ENCODE measurements at regions not wholly inside any gene's neighbourhood (a gene's known extent, or its start where the extent isn't known, plus 50 kb on each side); places are given as distances from the start of the nearest gene placed in this dataset.

DNA sequence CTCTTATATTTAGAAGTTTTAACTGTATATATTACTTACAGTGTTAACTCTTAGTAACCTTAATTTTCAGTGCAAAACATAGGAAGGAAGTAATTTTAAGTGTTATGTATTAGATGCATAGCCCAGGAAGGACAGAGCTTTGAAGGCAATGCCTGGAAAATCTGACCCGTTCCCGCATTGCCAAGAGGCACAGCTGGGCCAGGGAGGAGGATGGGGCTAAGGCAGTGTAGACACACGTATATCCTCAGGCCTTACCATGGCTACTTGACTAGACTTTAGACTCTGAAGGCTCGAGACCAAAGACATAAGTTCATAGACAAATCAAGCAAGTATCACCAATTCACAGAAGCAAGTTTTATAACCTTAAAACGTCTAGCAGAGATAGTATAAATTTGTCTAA lies 1944.2 kb downstream of the OLFM4 start:
- ATAC-seq (ENCODE audit: low FRiP score) = no peak
- H3K27ac ChIP-seq (ENCODE audit: low read depth in 1 of 2, low read length in 2 of 2) = no peak overlapping the region
- H3K4me3 ChIP-seq (ENCODE audit: low read length in 2 of 2) = no peak overlapping the region
- no peak for DNase-seq
- H3K27me3 ChIP-seq (ENCODE audit: control insufficient read depth in 1 of 2, insufficient read depth in 2 of 2, low read length in 1 of 2) = no peaks in the 10 kb centered on the region
- intact Hi-C loops (cut with DNase I) = no loop called here
- 68 to 71% methylated on average over 5 of the region's 5 CpGs for whole genome bisulfite sequencing, 2 donors
- H3K36me3 ChIP-seq (ENCODE audit: control insufficient read depth in 1 of 2, insufficient read depth in 2 of 2, low read length in 1 of 2) = no peaks in the 10 kb centered on the region
- H3K4me1 ChIP-seq (ENCODE audit: control insufficient read depth in 1 of 2, insufficient read depth in 2 of 2, low read length in 2 of 2) = no peaks in the 10 kb centered on the region
- H3K9me3 ChIP-seq (ENCODE audit: control insufficient read depth, low read length) = no peaks in the 10 kb centered on the region

- DNase-seq (no peak), ATAC-seq (ENCODE audit: low FRiP score) (no peak)
- Histone ChIP-seq H3K4me3 (ENCODE audit: low read length in 2 of 2) (no peak overlapping the region), H3K9me3 (ENCODE audit: control insufficient read depth, low read length) (no peaks in the 10 kb centered on the region), H3K4me1 (ENCODE audit: control insufficient read depth in 1 of 2, insufficient read depth in 2 of 2, low read length in 2 of 2) (no peaks in the 10 kb centered on the region), H3K36me3 (ENCODE audit: control insufficient read depth in 1 of 2, insufficient read depth in 2 of 2, low read length in 1 of 2) (no peaks in the 10 kb centered on the region), H3K27ac (ENCODE audit: low read depth in 1 of 2, low read length in 2 of 2) (no peak overlapping the region), H3K27me3 (ENCODE audit: control insufficient read depth in 1 of 2, insufficient read depth in 2 of 2, low read length in 1 of 2) (no peaks in the 10 kb centered on the region)
- intact Hi-C loops (cut with DNase I) = no loop called here
- 65 to 69% methylated on average over 4 of the region's 4 CpGs for WGBS, 2 donors
These were observed 1947.1 kb downstream of the OLFM4 start for GRCh38 chr13:54975676-54976075.

DNA sequence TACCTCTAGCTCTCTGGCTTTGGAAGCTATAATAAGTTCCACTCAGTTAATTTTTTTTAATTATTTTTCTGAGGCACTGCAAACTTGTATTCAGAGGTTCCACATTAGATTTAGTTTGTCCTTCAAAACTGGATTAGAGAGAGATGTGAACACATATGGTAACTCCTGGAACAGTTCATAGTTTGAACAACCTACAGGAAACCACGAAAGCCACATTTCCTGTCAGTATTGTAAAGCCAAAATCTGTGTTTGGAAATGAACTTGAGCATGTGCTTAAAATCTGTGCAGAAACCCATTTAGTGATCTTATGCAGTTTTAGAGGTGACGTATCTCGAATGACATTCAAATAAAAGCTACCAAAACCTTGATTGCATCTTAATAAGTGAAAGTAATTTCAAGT lies 1952.0 kb downstream of the OLFM4 start:
- Histone ChIP-seq H3K27ac (ENCODE audit: low read depth in 1 of 2, low read length in 2 of 2) (no peak overlapping the region), H3K4me3 (ENCODE audit: low read length in 2 of 2) (no peak overlapping the region), H3K9me3 (ENCODE audit: control insufficient read depth, low read length) (no peaks in the 10 kb centered on the region), H3K27me3 (ENCODE audit: control insufficient read depth in 1 of 2, insufficient read depth in 2 of 2, low read length in 1 of 2) (no peaks in the 10 kb centered on the region), H3K4me1 (ENCODE audit: control insufficient read depth in 1 of 2, insufficient read depth in 2 of 2, low read length in 2 of 2) (no peaks in the 10 kb centered on the region), H3K36me3 (ENCODE audit: control insufficient read depth in 1 of 2, insufficient read depth in 2 of 2, low read length in 1 of 2) (no peaks in the 10 kb centered on the region)
- no peak for DNase-seq
- 73 to 75% methylated on average over 3 of the region's 3 CpGs for WGBS, 2 donors
- intact Hi-C loops (cut with DNase I) = no loop called here
- no peak for ATAC-seq (ENCODE audit: low FRiP score)

- no peak for DNase-seq
These were observed 1960.8 kb downstream of the OLFM4 start for GRCh38 chr13:54989418-54989817.

DNA sequence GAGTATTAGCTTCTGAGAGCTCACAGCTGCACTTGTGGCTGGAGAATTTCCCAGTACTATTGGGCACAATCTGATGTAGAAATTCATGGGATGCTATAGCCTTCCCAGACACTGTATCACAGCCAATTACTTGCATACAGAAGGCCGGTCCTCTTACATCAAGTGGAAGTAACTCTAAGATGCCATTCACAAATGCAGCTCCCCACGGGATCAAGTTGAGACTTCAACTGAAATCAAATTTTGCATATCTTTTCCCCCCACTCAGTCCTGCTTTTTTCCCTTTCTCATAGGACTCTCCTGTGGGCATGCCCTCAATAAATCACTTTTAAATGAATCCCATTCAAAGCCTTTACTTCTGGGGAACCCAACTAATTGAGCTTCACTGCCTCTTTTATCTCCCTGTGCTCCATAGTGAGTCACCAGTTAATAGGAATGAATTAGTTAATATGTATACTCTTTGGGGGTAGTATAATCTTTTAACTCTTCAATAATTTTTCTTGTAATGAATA lies 1970.8 kb downstream of the OLFM4 start:
- whole genome bisulfite sequencing, 2 donors = 67 to 74% methylated on average over 2 of the region's 2 CpGs

More at GRCh38 chr13:54989418-54989817, 1960.8 kb downstream of the OLFM4 start:
- no peaks in the 10 kb centered on the region for H3K36me3 ChIP-seq (ENCODE audit: control insufficient read depth in 1 of 2, insufficient read depth in 2 of 2, low read length in 1 of 2)
- H3K27me3 ChIP-seq (ENCODE audit: control insufficient read depth in 1 of 2, insufficient read depth in 2 of 2, low read length in 1 of 2) = no peaks in the 10 kb centered on the region
- no peak for ATAC-seq (ENCODE audit: low FRiP score)
- H3K27ac ChIP-seq (ENCODE audit: low read depth in 1 of 2, low read length in 2 of 2) = no peak overlapping the region
- H3K4me3 ChIP-seq (ENCODE audit: low read length in 2 of 2) = no peak overlapping the region
- intact Hi-C loops (cut with DNase I) = no loop called here
- WGBS, 2 donors = 44 to 51% methylated on average over 4 of the region's 4 CpGs
- no peaks in the 10 kb centered on the region for H3K9me3 ChIP-seq (ENCODE audit: control insufficient read depth, low read length)
- no peaks in the 10 kb centered on the region for H3K4me1 ChIP-seq (ENCODE audit: control insufficient read depth in 1 of 2, insufficient read depth in 2 of 2, low read length in 2 of 2)

GRCh38 chr13:55000043-55000442 lies 1971.4 kb downstream of the OLFM4 start:
- intact Hi-C loops (cut with DNase I) = no loop called here

More for the DNA sequence above, 1970.8 kb downstream of the OLFM4 start:
- ATAC-seq (ENCODE audit: low FRiP score) (no peak), DNase-seq (no peak)
- H3K27ac ChIP-seq (ENCODE audit: low read depth in 1 of 2, low read length in 2 of 2) = no peak overlapping the region
- H3K4me3 ChIP-seq (ENCODE audit: low read length in 2 of 2) = no peak overlapping the region
- H3K9me3 ChIP-seq (ENCODE audit: control insufficient read depth, low read length) = no peaks in the 10 kb centered on the region
- H3K27me3 ChIP-seq (ENCODE audit: control insufficient read depth in 1 of 2, insufficient read depth in 2 of 2, low read length in 1 of 2) = no peaks in the 10 kb centered on the region
- intact Hi-C loops (cut with DNase I) = no loop called here
- H3K36me3 ChIP-seq (ENCODE audit: control insufficient read depth in 1 of 2, insufficient read depth in 2 of 2, low read length in 1 of 2) = no peaks in the 10 kb centered on the region
- H3K4me1 ChIP-seq (ENCODE audit: control insufficient read depth in 1 of 2, insufficient read depth in 2 of 2, low read length in 2 of 2) = no peaks in the 10 kb centered on the region

DNA sequence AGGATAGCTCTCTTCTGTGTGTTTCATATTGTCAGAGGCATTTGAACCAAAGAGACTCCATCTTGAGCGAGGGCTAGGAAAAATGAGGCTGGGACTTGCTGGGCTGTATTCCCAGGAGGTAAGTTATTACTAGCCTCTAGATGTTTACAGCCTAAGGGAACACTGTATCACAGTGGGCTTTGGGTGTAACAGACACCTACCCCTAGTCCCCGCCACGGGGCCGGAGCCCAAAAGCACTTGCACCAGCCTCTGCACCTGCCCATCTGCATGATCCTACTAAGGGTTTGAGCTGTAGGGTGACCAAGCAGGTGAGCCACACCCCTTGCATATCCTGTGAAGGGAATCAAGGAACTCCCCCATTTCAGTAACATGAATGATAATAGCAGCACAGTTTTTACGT lies 1972.2 kb downstream of the OLFM4 start:
- Histone ChIP-seq H3K4me3 (ENCODE audit: low read length in 2 of 2) (no peak overlapping the region), H3K4me1 (ENCODE audit: control insufficient read depth in 1 of 2, insufficient read depth in 2 of 2, low read length in 2 of 2) (no peaks in the 10 kb centered on the region), H3K27me3 (ENCODE audit: control insufficient read depth in 1 of 2, insufficient read depth in 2 of 2, low read length in 1 of 2) (no peaks in the 10 kb centered on the region), H3K36me3 (ENCODE audit: control insufficient read depth in 1 of 2, insufficient read depth in 2 of 2, low read length in 1 of 2) (no peaks in the 10 kb centered on the region), H3K9me3 (ENCODE audit: control insufficient read depth, low read length) (no peaks in the 10 kb centered on the region), H3K27ac (ENCODE audit: low read depth in 1 of 2, low read length in 2 of 2) (no peak overlapping the region)
- ATAC-seq (ENCODE audit: low FRiP score) = no peak
- intact Hi-C loops (cut with DNase I) = no loop called here
- 77% methylated on average over 5 of the region's 5 CpGs for whole genome bisulfite sequencing, 2 donors
- DNase-seq = no peak

More at GRCh38 chr13:55000043-55000442, 1971.4 kb downstream of the OLFM4 start:
- H3K9me3 ChIP-seq (ENCODE audit: control insufficient read depth, low read length) = no peaks in the 10 kb centered on the region
- no peaks in the 10 kb centered on the region for H3K36me3 ChIP-seq (ENCODE audit: control insufficient read depth in 1 of 2, insufficient read depth in 2 of 2, low read length in 1 of 2)
- no peak for DNase-seq
- H3K4me1 ChIP-seq (ENCODE audit: control insufficient read depth in 1 of 2, insufficient read depth in 2 of 2, low read length in 2 of 2) = no peaks in the 10 kb centered on the region
- no peak overlapping the region for H3K4me3 ChIP-seq (ENCODE audit: low read length in 2 of 2)
- no peaks in the 10 kb centered on the region for H3K27me3 ChIP-seq (ENCODE audit: control insufficient read depth in 1 of 2, insufficient read depth in 2 of 2, low read length in 1 of 2)
- H3K27ac ChIP-seq (ENCODE audit: low read depth in 1 of 2, low read length in 2 of 2) = no peak overlapping the region
- ATAC-seq (ENCODE audit: low FRiP score) = no peak
- WGBS, 2 donors = 63 to 71% methylated on average over 3 of the region's 3 CpGs

GRCh38 chr13:55001881-55002280 lies 1973.3 kb downstream of the OLFM4 start:
- no peak overlapping the region for H3K27ac ChIP-seq (ENCODE audit: low read depth in 1 of 2, low read length in 2 of 2)
- ATAC-seq (ENCODE audit: low FRiP score) (no peak), DNase-seq (no peak)
- no peaks in the 10 kb centered on the region for H3K4me1 ChIP-seq (ENCODE audit: control insufficient read depth in 1 of 2, insufficient read depth in 2 of 2, low read length in 2 of 2)
- H3K36me3 ChIP-seq (ENCODE audit: control insufficient read depth in 1 of 2, insufficient read depth in 2 of 2, low read length in 1 of 2) = no peaks in the 10 kb centered on the region
- 72 to 79% methylated on average over 2 of the region's 2 CpGs for WGBS, 2 donors
- no peak overlapping the region for H3K4me3 ChIP-seq (ENCODE audit: low read length in 2 of 2)
- no peaks in the 10 kb centered on the region for H3K9me3 ChIP-seq (ENCODE audit: control insufficient read depth, low read length)
- H3K27me3 ChIP-seq (ENCODE audit: control insufficient read depth in 1 of 2, insufficient read depth in 2 of 2, low read length in 1 of 2) = no peaks in the 10 kb centered on the region
- intact Hi-C loops (cut with DNase I) = no loop called here

- no peaks in the 10 kb centered on the region for H3K36me3 ChIP-seq (ENCODE audit: control insufficient read depth in 1 of 2, insufficient read depth in 2 of 2, low read length in 1 of 2)
- no peaks in the 10 kb centered on the region for H3K27me3 ChIP-seq (ENCODE audit: control insufficient read depth in 1 of 2, insufficient read depth in 2 of 2, low read length in 1 of 2)
- 12 to 20% methylated on average over 2 of the region's 2 CpGs for WGBS, 2 donors
- intact Hi-C loops (cut with DNase I) = no loop called here
- no peaks in the 10 kb centered on the region for H3K9me3 ChIP-seq (ENCODE audit: control insufficient read depth, low read length)
- DNase-seq (no peak), ATAC-seq (ENCODE audit: low FRiP score) (no peak)
- no peaks in the 10 kb centered on the region for H3K4me1 ChIP-seq (ENCODE audit: control insufficient read depth in 1 of 2, insufficient read depth in 2 of 2, low read length in 2 of 2)
- no peak overlapping the region for H3K4me3 ChIP-seq (ENCODE audit: low read length in 2 of 2)
- H3K27ac ChIP-seq (ENCODE audit: low read depth in 1 of 2, low read length in 2 of 2) = no peak overlapping the region
These were observed 1979.1 kb downstream of the OLFM4 start for GRCh38 chr13:55007681-55008080.

Measured in aorta (tissue), 5 donors.